HL-60 (cell line): ENCODE measurements at regions not wholly inside any gene's neighbourhood (a gene's known extent, or its start where the extent isn't known, plus 50 kb on each side); places are given as distances from the start of the nearest gene placed in this dataset.

Source experiments
- GABPA ChIP-seq: IDR thresholded peaks from 2 replicates; pipeline ENCODE4 v1.6.1; 2012; ENCODE audit warnings: low read depth
- POLR2AphosphoS5 ChIP-seq: IDR thresholded peaks from 2 replicates; pipeline ENCODE4 v1.6.1; 2012; ENCODE audit warnings: low read depth
- SPI1 ChIP-seq: IDR thresholded peaks from 2 replicates; pipeline ENCODE4 v1.6.1; 2012; ENCODE audit warnings: low read depth, mild to moderate bottlenecking, borderline replicate concordance
- TF ChIP-seq, protein P1 (sequence below): IDR thresholded peaks from one replicate; pipeline ENCODE4 v1.5.1; 2011; ENCODE audit warnings: low read length, control low read depth, inconsistent platforms; ENCODE audit not compliant: insufficient read depth
- TF ChIP-seq, protein P2 (sequence below): IDR thresholded peaks from 2 replicates; pipeline ENCODE4 v1.6.1; 2012; ENCODE audit warnings: low read depth; ENCODE audit not compliant: insufficient replicate concordance

DNA sequence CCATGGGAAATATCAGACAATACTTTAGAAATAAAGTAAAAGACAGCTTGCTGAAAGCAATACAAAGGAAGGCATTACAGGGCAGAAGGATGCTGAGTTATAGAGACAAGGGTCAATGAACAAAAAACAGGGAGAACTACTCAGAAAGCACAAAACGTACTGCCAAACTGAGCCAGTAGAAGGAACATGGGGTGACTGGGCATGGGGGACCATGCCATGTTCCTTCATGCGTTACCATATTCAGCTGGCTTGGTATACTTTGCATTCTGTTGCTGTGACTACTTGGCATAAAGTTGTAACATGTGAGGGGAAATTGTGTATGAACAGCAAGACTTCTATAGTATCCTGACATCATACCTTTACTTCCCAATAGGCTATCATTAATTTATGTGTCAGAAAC is 358.6 kb upstream of the LYPLAL1 start:
- TF ChIP-seq POLR2AphosphoS5 (no peak), SPI1 (no peak), GABPA (no peak)
- TF ChIP-seq, protein P1, sequence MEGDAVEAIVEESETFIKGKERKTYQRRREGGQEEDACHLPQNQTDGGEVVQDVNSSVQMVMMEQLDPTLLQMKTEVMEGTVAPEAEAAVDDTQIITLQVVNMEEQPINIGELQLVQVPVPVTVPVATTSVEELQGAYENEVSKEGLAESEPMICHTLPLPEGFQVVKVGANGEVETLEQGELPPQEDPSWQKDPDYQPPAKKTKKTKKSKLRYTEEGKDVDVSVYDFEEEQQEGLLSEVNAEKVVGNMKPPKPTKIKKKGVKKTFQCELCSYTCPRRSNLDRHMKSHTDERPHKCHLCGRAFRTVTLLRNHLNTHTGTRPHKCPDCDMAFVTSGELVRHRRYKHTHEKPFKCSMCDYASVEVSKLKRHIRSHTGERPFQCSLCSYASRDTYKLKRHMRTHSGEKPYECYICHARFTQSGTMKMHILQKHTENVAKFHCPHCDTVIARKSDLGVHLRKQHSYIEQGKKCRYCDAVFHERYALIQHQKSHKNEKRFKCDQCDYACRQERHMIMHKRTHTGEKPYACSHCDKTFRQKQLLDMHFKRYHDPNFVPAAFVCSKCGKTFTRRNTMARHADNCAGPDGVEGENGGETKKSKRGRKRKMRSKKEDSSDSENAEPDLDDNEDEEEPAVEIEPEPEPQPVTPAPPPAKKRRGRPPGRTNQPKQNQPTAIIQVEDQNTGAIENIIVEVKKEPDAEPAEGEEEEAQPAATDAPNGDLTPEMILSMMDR: no peak
- TF ChIP-seq, protein P2, sequence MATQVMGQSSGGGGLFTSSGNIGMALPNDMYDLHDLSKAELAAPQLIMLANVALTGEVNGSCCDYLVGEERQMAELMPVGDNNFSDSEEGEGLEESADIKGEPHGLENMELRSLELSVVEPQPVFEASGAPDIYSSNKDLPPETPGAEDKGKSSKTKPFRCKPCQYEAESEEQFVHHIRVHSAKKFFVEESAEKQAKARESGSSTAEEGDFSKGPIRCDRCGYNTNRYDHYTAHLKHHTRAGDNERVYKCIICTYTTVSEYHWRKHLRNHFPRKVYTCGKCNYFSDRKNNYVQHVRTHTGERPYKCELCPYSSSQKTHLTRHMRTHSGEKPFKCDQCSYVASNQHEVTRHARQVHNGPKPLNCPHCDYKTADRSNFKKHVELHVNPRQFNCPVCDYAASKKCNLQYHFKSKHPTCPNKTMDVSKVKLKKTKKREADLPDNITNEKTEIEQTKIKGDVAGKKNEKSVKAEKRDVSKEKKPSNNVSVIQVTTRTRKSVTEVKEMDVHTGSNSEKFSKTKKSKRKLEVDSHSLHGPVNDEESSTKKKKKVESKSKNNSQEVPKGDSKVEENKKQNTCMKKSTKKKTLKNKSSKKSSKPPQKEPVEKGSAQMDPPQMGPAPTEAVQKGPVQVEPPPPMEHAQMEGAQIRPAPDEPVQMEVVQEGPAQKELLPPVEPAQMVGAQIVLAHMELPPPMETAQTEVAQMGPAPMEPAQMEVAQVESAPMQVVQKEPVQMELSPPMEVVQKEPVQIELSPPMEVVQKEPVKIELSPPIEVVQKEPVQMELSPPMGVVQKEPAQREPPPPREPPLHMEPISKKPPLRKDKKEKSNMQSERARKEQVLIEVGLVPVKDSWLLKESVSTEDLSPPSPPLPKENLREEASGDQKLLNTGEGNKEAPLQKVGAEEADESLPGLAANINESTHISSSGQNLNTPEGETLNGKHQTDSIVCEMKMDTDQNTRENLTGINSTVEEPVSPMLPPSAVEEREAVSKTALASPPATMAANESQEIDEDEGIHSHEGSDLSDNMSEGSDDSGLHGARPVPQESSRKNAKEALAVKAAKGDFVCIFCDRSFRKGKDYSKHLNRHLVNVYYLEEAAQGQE: no peak
